K562 (cell line): ENCODE measurements at regions not wholly inside any gene's neighbourhood (a gene's known extent, or its start where the extent isn't known, plus 50 kb on each side); places are given as distances from the start of the nearest gene placed in this dataset.

Experiments
- ATAC-seq: fragments of 200-7000 bp; cut with Tn5 transposase; 3 replicates; pipeline ENCODE4 v1.9.1; 2020; ENCODE audit warnings: moderate library complexity
- BruUV-seq: library from RNA; stranded (reverse); fragments of 400-500 nt; replicated peaks from 2 replicates; lab custom pipeline; 2021; lab: Mats Ljungman, UMichigan
- CTCF ChIA-PET: fragments of 300-600 bp; formaldehyde crosslinking; extraction: SDS; loops from one replicate; lab custom pipeline; 2021; ENCODE audit warnings: low intra/inter-chr PET ratio; lab: Yijun Ruan, JAX
- POLR2A ChIA-PET: fragments of 300-600, 350-650 bp; sonication (Branson Sonifier 250); formaldehyde crosslinking; extraction: SDS; loops from one replicate; lab custom pipeline; 2021; ENCODE audit warnings: antibody characterized with exemption, inconsistent platforms; lab: Yijun Ruan, JAX
- DNase-seq, 4 experiments: peaks; one replicate each; pipeline versions ENCODE4 v3.0.0 to v3.0.0-alpha.2; 2011 to 2018; ENCODE audit warnings: low spot score in 3 of 4, mixed read lengths in 3 of 4; ENCODE audit errors: extremely low read depth in 1 of 4
- FAIRE-seq: peaks from 2 replicates; lab custom pipeline; 2011; peaks lifted over from hg19 to GRCh38; lab: Jason Lieb, UNC
- H2AFZ ChIP-seq: 2 replicates; pipeline ENCODE4 v1.6.0; 2011; ENCODE audit warnings: low read depth, low read length, control low read depth, inconsistent platforms
- H3K27ac ChIP-seq: fragments of 200-600 bp; 3 replicates; pipeline ENCODE4 v1.8.0; 2011; ENCODE audit warnings: low read depth, mild to moderate bottlenecking, control low read depth, inconsistent platforms, low read length, moderate library complexity, mixed read lengths; ENCODE audit errors: extremely low read depth
- H3K27me3 ChIP-seq, 2 experiments: fragments of 300-600 bp in 1 of 2; 2 replicates in 1 of 2; 3 replicates in 1 of 2; pipeline versions ENCODE4 v1.6.0 to v1.8.0; 2011; ENCODE audit warnings: inconsistent platforms in 2 of 2, low read length in 2 of 2, mild to moderate bottlenecking in 1 of 2, mixed read lengths in 1 of 2, moderate library complexity in 1 of 2; ENCODE audit not compliant: control insufficient read depth in 2 of 2, insufficient read depth in 2 of 2
- H3K36me3 ChIP-seq: fragments of 300-600 bp; 3 replicates; pipeline ENCODE4 v1.8.0; 2011; ENCODE audit warnings: mild to moderate bottlenecking, low read length, inconsistent platforms; ENCODE audit not compliant: control insufficient read depth, insufficient read depth
- H3K4me1 ChIP-seq, 2 experiments: fragments of 200-600 bp in 1 of 2; replicated peaks in 1 of 2; 2 replicates in 1 of 2; 3 replicates in 1 of 2; pipeline versions ENCODE4 v1.5.1 to v1.8.0; 2011; ENCODE audit warnings: inconsistent platforms in 2 of 2, low read length in 2 of 2, mild to moderate bottlenecking in 1 of 2, mixed read lengths in 1 of 2, moderate library complexity in 1 of 2; ENCODE audit not compliant: control insufficient read depth in 2 of 2, insufficient read depth in 2 of 2
- H3K4me2 ChIP-seq: 2 replicates; pipeline ENCODE4 v1.6.1; 2011; ENCODE audit warnings: low read length, control low read depth, inconsistent platforms, mixed read lengths; ENCODE audit not compliant: insufficient read depth
- H3K4me3 ChIP-seq: fragments of 200-600 bp; sonication (generic), shearing (Covaris generic); 2 replicates; pipeline ENCODE4 v1.5.1; 2016; ENCODE audit warnings: control low read depth, inconsistent platforms
- H3K79me2 ChIP-seq: fragments of 200-600 bp; 3 replicates; pipeline ENCODE4 v1.8.0; 2011; ENCODE audit warnings: low read length, inconsistent platforms; ENCODE audit not compliant: control insufficient read depth, insufficient read depth
- H3K9ac ChIP-seq, 2 experiments: 2 replicates each; pipeline versions ENCODE4 v1.6.0 to v1.6.1; 2011; ENCODE audit warnings: low read depth in 2 of 2, low read length in 2 of 2, control low read depth in 1 of 2, inconsistent platforms in 1 of 2, mild to moderate bottlenecking in 1 of 2, mixed read lengths in 1 of 2; ENCODE audit not compliant: insufficient read depth in 1 of 2
- H3K9me1 ChIP-seq: one replicate; pipeline ENCODE4 v1.6.0; 2011; ENCODE audit warnings: inconsistent platforms, mild to moderate bottlenecking, low read length, moderate library complexity; ENCODE audit not compliant: control insufficient read depth, insufficient read depth
- H3K9me3 ChIP-seq: replicated peaks from 2 replicates; pipeline ENCODE4 v1.5.1; 2011; ENCODE audit warnings: low read depth, low read length, inconsistent platforms; ENCODE audit not compliant: control insufficient read depth, insufficient read depth
- H4K20me1 ChIP-seq: replicated peaks from 2 replicates; pipeline ENCODE4 v1.6.1; 2011; ENCODE audit warnings: low read length, inconsistent platforms, mixed read lengths; ENCODE audit not compliant: control insufficient read depth, insufficient read depth
- CREB3L1 ChIP-seq: fragments of 450-650 bp; IDR thresholded peaks from 2 replicates; pipeline ENCODE4 v1.6.1; 2014; ENCODE audit warnings: low read depth, mild to moderate bottlenecking, moderate library complexity, borderline replicate concordance
- MAX ChIP-seq: sonication (generic); formaldehyde crosslinking; IDR thresholded peaks from 2 replicates; pipeline ENCODE4 v1.9.0; 2022; ENCODE audit warnings: mild to moderate bottlenecking, missing genetic modification reagents
- MCM2 ChIP-seq: fragments of 450-650 bp; IDR thresholded peaks from 2 replicates; pipeline ENCODE4 v1.6.1; 2017; ENCODE audit warnings: low read depth, mild to moderate bottlenecking
- MED1 ChIP-seq: sonication (generic); formaldehyde crosslinking; IDR thresholded peaks from 2 replicates; pipeline ENCODE4 v1.8.1; 2023; ENCODE audit warnings: missing genetic modification reagents, borderline replicate concordance
- POLR2AphosphoS2 ChIP-seq: IDR thresholded peaks from 2 replicates; pipeline ENCODE4 v1.6.1; 2012; ENCODE audit warnings: low read length, improper control_type of control experiment
- THRAP3 ChIP-seq: fragments of 450-650 bp; IDR thresholded peaks from 2 replicates; pipeline ENCODE4 v1.6.1; 2016; ENCODE audit warnings: mild to moderate bottlenecking, inconsistent platforms, borderline replicate concordance
- ZBTB7A ChIP-seq: IDR thresholded peaks from 2 replicates; pipeline ENCODE4 v1.6.1; 2011; ENCODE audit warnings: low read depth, mild to moderate bottlenecking, low read length, moderate library complexity, borderline replicate concordance; ENCODE audit not compliant: control insufficient read depth
- ZNF143 ChIP-seq: sonication (generic); formaldehyde crosslinking; IDR thresholded peaks from 2 replicates; pipeline ENCODE4 v1.9.0; 2022; ENCODE audit warnings: mild to moderate bottlenecking, missing genetic modification reagents
- ZNF23 ChIP-seq: fragments of 250-450 bp; sonication (Bioruptor Pico); IDR thresholded peaks from 2 replicates; pipeline ENCODE4 v1.4.0; 2020; ENCODE audit warnings: mild to moderate bottlenecking
- ZNF609 ChIP-seq: sonication (generic); formaldehyde crosslinking; IDR thresholded peaks from 2 replicates; pipeline ENCODE4 v1.8.1; 2023; ENCODE audit warnings: missing genetic modification reagents, mild to moderate bottlenecking, borderline replicate concordance
- ZNF668 ChIP-seq: fragments of 250-450 bp; sonication (Bioruptor Pico); IDR thresholded peaks from 2 replicates; pipeline ENCODE4 v1.8.0; 2022; ENCODE audit warnings: mild to moderate bottlenecking, inconsistent platforms
- ZNF780A ChIP-seq: fragments of 250-450 bp; sonication (Bioruptor Pico); IDR thresholded peaks from 2 replicates; pipeline ENCODE4 v1.5.0; 2021; ENCODE audit warnings: mild to moderate bottlenecking
- ZSCAN29 ChIP-seq: fragments of 450-650 bp; IDR thresholded peaks from 2 replicates; pipeline ENCODE4 v1.6.1; 2017
- WGBS: fragments of 100-300 bp; shearing (Covaris generic); methylation state at CpG from one replicate; pipeline ENCODE4 v1.1.6; 2016; ENCODE audit warnings: low coverage, mixed read lengths; ENCODE audit not compliant: insufficient coverage; ENCODE audit errors: missing lambda C conversion rate; 5-methylcytosine and 5-hydroxymethylcytosine counted together
- in situ Hi-C: fragments of 300-500 bp; cut with MboI; formaldehyde crosslinking; loops from 4 replicates; pipeline ENCODE4 v1.15.0; 2018; ENCODE audit warnings: inconsistent platforms, mixed read lengths
- intact Hi-C: fragments of 100-400 bp; cut with micrococcal nuclease; formaldehyde crosslinking; loops from 2 replicates; pipeline ENCODE4 v1.14.2; 2022

- no peaks in the 10 kb centered on the region for H3K4me1 ChIP-seq
- H3K9me3 ChIP-seq, result no peaks in the 10 kb centered on the region
- no peaks in the 10 kb centered on the region for H4K20me1 ChIP-seq
- TF ChIP-seq ZBTB7A (no peak), MCM2 (no peak), POLR2AphosphoS2 (no peak), THRAP3 (no peak), MAX (CRISPR knock-in tag) (no peak), MED1 (CRISPR knock-in tag) (no peak), ZNF668 (CRISPR knock-in tag) (no peak), ZSCAN29 (no peak), ZNF780A (CRISPR knock-in tag) (no peak), ZNF143 (CRISPR knock-in tag) (no peak), CREB3L1 (no peak), ZNF609 (CRISPR knock-in tag) (no peak), ZNF23 (CRISPR knock-in tag) (no peak)
- no peaks in the 10 kb centered on the region for H3K27me3 ChIP-seq
- DNase-seq (no peak), ATAC-seq (no peak), FAIRE-seq (no peak)
- no peaks in the 10 kb centered on the region for H3K36me3 ChIP-seq
- H3K27ac ChIP-seq, result no peak overlapping the region
- in situ Hi-C loops, result no loop called here
- H3K79me2 ChIP-seq, result no peaks in the 10 kb centered on the region
- CTCF ChIA-PET, result no interaction called here
- 0% methylated on average over 2 of the region's 2 CpGs for WGBS
- no TSS peak for BruUV-seq
- intact Hi-C loops, result no loop called here
- no peak overlapping the region for H3K9ac ChIP-seq
- POLR2A ChIA-PET, result no interaction called here
- H3K4me2 ChIP-seq, result no peak overlapping the region
- no peak overlapping the region for H3K4me3 ChIP-seq
- H2AFZ ChIP-seq, result no peak overlapping the region
- H3K9me1 ChIP-seq, result no peaks in the 10 kb centered on the region
Observed at GRCh38 chr9:87135074-87135473, 187.8 kb upstream of the GAS1 start.
